NCI-H524 (cell line): ENCODE measurements at regions not wholly inside any gene's neighbourhood (a gene's known extent, or its start where the extent isn't known, plus 50 kb on each side); places are given as distances from the start of the nearest gene placed in this dataset.

Experiments used
- DNase-seq, 2 experiments: peaks; one replicate each; lab custom pipeline; 2025; lab: John Stamatoyannopoulos, UW

DNA sequence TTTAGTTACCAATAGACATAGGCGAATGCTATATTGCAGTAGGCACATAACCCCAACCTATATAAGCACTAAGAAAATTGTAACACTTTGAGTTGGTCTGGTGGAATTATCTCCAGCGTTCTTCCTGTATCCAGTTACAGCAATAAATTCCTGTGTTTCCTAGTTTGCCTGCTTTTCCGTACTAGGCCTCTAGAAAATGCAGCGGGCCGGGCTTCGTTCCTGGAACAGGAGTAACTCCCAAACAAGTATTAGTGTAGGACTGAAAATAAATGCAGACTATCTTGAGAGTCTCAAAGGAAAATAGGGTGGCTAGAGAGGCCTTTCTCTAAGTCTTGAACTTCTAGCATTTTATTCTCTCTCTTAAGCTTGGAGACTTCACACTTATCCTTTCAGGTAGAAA is 159.8 kb downstream of the OR13H1 start:
- DNase-seq: no peak

GRCh38 chrX:131704136-131704695 is 160.3 kb downstream of the OR13H1 start:
- DNase-seq: no peak

- no peak for DNase-seq
Observed at GRCh38 chrX:131709553-131709952, 165.7 kb downstream of the OR13H1 start.

DNA sequence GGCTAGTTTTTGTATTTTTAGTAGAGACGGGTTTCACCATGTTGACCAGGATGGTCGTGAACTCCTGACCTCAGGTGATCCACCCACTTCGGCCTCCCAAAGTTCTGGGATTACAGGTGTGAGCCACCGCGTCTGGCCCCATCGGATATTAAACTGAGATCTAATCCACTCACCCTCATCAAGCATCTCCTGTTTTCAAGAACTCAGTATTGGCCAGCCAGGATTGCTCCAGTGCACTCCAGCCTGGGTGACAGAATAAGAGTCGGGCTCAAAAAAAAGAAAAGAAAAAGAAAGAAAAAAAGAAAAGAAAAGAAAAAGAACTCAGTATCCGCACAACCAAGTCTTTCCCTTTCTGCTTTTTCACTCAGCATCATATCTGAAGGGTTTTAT is 167.6 kb downstream of the OR13H1 start:
- no peak for DNase-seq

- DNase-seq: no peak
Observed at GRCh38 chrX:131723646-131724045, 179.8 kb downstream of the OR13H1 start.

GRCh38 chrX:131724292-131724691 is 180.4 kb downstream of the OR13H1 start:
- no peak for DNase-seq

DNA sequence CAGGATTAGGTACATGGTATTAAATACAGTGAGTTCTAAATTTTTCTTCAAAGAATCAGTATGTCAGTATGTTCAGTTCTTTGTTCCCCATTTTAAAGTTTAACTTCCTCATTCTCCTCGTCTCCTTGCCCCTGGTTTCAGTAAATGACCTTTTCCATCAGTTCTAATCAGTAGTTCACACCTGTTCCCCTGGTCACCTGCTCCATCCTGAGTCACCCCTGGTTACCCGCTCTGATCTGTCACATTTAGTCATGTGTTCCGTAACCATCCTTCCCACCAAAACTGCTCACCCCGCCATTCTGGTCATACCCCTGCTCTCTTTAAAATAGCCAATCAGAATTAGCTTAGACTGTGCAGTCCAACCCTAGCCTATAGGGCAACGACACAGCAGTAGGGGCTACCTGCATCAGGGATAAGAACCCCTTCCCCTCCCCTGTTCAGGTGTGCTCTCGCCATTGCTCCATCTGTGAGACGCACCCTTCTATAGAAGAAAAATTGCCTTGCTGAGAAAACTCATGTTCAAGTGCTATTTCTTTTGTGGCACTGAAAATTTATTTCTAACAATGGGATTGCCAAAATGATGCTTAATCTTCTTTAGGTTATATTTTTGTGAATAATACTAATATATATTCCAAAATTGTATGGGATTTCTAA is 181.3 kb downstream of the OR13H1 start:
- DNase-seq: no peak

GRCh38 chrX:131727778-131728177 is 183.9 kb downstream of the OR13H1 start:
- DNase-seq: no peak

- DNase-seq: no peak
Observed at GRCh38 chrX:131728295-131729145, 184.6 kb downstream of the OR13H1 start.

DNA sequence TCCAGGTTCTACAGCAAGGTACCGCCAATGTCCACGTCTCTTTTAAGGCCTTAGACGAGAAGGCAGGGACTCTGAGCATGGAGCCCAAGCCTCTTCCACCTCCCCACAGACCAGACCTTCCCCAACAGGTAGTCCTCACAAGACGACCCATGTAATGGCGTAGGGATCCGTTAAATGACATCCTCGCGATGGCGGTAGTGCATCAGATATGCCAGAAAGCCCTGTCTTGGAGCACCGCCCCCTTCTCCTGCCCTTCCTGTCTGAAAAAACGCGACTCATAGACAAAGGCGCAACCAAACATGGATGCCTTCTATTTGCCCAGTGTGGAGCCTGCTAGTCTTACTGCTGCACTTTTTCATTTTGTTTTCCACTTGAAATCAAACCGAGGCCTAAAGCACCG is 185.4 kb downstream of the OR13H1 start:
- no peak for DNase-seq

- no peak for DNase-seq
Observed at GRCh38 chrX:131734621-131735020, 190.7 kb downstream of the OR13H1 start.

DNA sequence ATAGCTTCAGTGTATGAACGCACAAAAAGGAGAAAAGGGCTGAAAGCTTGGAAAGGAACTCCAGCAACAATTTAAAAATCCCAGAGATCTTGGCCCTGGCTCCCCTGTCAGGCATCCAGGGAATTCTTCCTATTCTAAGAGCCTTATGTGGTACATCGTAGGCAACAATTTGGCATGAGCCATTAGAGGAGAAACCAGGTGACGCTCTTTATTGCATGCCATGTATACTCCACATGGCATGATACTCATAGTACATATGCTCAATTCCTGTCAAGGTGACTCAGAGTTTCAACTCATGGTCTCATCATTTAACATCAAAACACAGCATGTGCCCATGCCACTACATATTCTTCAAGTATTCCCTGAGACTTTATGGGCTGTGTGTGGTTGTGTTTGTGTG is 191.3 kb downstream of the OR13H1 start:
- no peak for DNase-seq

DNA sequence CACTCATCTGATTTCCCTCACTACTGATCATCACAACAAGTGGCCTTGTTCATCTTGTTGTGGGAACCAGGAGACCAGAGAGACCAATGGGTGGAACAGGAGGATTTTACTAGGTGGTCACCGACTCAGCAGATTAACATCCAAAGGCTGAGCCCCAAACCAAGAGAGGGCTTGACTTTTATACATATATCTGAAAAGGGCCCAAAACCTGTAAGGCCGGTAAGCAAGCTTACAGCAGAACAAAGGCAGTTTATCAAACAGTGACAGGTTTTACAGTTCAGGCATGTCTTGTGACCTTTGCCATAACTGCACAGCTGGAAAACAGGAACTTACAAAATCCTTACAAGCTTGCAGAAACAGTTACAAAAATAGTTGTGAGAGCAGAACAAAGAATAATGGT is 195.9 kb downstream of the OR13H1 start:
- no peak for DNase-seq

DNA sequence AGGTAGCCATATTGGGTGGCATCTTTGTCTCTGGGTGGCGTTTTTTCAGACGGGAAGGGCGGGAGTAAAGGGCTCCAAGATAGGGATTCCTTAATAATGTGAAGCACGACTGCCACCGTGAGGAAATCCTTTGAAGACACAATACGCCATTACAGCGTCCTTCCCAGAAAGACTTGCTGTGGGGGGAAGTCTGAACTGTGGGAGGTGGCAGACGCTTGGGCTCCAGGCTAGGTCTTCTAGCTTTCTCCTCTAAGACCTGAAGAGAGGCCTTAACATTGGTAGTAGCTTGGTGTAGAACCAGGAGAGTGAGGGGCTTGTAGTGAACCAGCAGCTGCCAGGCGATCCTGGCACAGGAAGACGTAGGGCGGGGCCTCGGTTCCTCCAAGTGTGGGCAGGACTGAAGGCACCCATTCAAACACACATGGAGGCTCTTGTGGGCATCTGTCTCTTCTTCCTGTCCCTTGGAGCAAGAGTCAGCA is 197.3 kb downstream of the OR13H1 start:
- no peak for DNase-seq

- DNase-seq: no peak
Observed at GRCh38 chrX:131745942-131746489, 202.1 kb downstream of the OR13H1 start.

- no peak for DNase-seq
Observed at GRCh38 chrX:131746491-131746968, 202.7 kb downstream of the OR13H1 start.

DNA sequence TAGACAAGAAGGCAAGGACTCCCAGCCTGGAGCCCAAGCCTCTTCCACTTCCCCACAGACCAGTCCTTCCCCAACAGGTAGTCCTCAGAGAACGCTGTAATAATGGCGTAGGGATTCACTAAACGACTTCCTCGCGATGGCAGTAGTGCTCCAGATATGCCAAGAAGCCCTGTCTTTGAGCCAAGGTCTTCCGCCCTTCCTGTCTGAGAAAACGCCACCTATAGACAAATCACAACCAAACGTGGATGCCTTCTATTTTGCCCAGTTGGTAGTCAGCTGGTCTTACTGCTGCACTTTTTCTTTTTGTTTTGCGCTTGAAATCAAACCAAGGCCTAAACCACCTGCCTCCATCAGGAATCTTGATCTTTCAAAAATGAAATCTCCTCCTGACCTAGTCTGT is 203.3 kb downstream of the OR13H1 start:
- DNase-seq: no peak

DNA sequence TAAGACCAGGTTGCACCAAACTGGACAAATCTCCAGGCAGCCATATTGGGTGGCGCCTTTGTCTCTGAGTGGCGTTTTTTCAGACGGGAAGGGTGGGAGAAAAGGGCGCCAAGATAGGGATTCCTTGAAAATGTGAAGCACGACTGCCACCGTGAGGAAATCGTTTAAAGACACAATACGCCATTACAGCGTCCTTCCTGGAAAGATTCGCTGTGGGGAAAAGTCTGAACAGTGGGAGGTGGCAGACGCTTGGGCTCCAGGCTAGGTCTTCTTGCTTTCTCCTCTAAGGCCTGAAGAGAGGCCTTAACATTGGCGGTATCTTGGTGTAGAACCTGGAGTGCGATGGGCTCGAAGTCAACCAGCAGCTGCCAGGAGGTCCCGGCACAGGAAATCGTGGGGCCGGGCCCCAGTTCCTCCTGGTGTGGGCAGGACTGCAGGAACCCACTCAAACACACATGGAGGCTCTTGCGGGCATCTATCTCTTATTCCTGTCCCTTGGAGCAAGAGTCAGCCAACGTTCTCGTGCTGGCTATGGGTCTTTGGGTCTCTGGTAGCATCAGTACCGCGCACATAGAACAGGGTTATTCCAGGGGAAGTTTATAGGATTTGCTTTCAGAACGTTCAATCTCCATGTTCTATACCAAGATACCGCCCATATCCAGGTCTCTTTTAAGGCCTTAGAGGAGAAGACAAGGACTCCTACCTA is 208.8 kb downstream of the OR13H1 start:
- DNase-seq: no peak

GRCh38 chrX:131762802-131763234 is 218.9 kb downstream of the OR13H1 start:
- DNase-seq: no peak

DNA sequence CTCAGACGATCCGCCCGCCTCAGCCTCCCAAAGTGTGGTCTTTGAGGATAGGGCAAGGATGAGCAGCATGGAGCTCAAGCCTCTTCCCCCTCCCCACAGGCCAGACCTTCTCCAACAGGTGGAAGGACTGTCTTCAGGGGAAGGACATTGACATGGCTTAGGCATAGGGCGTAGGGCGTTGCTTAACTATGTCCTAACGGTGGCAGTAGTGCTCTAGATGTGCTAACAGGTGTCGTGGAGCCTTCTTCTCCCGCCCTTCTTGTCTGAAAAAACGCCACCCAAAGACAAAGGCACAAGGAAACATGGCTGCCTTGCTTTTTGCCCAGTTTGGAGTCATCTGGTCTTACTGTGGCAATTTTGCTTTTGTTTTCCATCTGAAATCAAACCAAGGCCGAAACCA is 219.8 kb downstream of the OR13H1 start:
- no peak for DNase-seq

DNA sequence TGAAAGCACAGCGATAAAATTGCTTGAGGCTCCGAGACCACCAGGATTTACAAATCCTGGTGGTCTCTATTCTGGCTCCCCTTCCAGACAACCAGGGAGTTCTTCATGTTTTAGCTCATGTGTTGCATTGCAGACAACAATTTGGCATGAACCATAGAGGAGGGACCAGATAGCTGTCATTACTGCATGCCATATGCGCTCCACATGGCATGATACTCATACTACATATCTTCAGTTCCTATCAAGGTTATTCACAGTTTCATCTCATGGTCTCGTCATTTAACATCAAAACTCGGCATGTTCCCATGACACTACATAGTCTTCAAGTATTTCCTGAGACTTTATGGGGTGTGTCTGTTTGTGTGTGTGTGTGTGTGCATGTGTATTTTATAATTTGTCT is 220.3 kb downstream of the OR13H1 start:
- no peak for DNase-seq
